CD4-positive, alpha-beta T cell (primary cell): ENCODE measurements at regions not wholly inside any gene's neighbourhood (a gene's known extent, or its start where the extent isn't known, plus 50 kb on each side); places are given as distances from the start of the nearest gene placed in this dataset.

Experiments used
- ATAC-seq: fragments of 200-7000 bp; cut with Tn5 transposase; one replicate; pipeline ENCODE4 v1.10.0; 2022; ENCODE audit warnings: mild to moderate bottlenecking; ENCODE audit not compliant: poor library complexity
- CTCF ChIA-PET: fragments of 350-600 bp; sonication (Branson Sonifier 250); formaldehyde crosslinking; loops from one replicate; lab custom pipeline; 2021; ENCODE audit warnings: antibody characterized with exemption, inconsistent platforms; lab: Charles Lee
- POLR2A ChIA-PET: fragments of 350-600 bp; sonication (Branson Sonifier 250); formaldehyde crosslinking; loops from one replicate; lab custom pipeline; 2021; ENCODE audit warnings: antibody characterized with exemption, inconsistent platforms; lab: Charles Lee
- DNase-seq, 14 experiments: peaks; one replicate each; pipeline ENCODE4 v3.0.0-alpha.2; 2013 to 2020; ENCODE audit warnings: mixed read lengths in 2 of 14
- H3K27ac ChIP-seq, 2 donors: one replicate each; pipeline versions ENCODE4 v1.5.1 to v1.7.0; 2013; ENCODE audit warnings: low read length in 2 of 2, low read depth in 1 of 2, mild to moderate bottlenecking in 1 of 2
- H3K27me3 ChIP-seq, 2 experiments: 1 replicate in 1 of 2; 2 replicates in 1 of 2; pipeline versions ENCODE4 v1.6.1 to v1.7.0; 2013; ENCODE audit warnings: low read length in 2 of 2, control low read depth in 1 of 2, mild to moderate bottlenecking in 1 of 2, moderate library complexity in 1 of 2; ENCODE audit not compliant: insufficient read depth in 2 of 2, control insufficient read depth in 1 of 2
- H3K36me3 ChIP-seq: one replicate; pipeline ENCODE4 v1.6.1; 2013; ENCODE audit warnings: low read length, control low read depth; ENCODE audit not compliant: insufficient read depth
- H3K4me1 ChIP-seq: one replicate; pipeline ENCODE4 v1.6.1; 2013; ENCODE audit warnings: low read length, control low read depth; ENCODE audit not compliant: insufficient read depth
- H3K4me3 ChIP-seq: one replicate; pipeline ENCODE4 v1.5.1; 2013; ENCODE audit warnings: mild to moderate bottlenecking, low read length, moderate library complexity
- H3K9me3 ChIP-seq, 2 experiments: 1 replicate in 1 of 2; 2 replicates in 1 of 2; pipeline versions ENCODE4 v1.6.1 to v1.7.0; 2013; ENCODE audit warnings: low read length in 2 of 2, mild to moderate bottlenecking in 2 of 2, control low read depth in 1 of 2, moderate library complexity in 1 of 2; ENCODE audit not compliant: control insufficient read depth in 1 of 2, insufficient read depth in 1 of 2
- H3K27ac Mint-ChIP-seq: one replicate; pipeline ENCODE4 v1.8.0; 2020; ENCODE audit warnings: mixed read lengths
- H3K27me3 Mint-ChIP-seq: one replicate; pipeline ENCODE4 v1.8.0; 2021; ENCODE audit warnings: mixed read lengths
- H3K36me3 Mint-ChIP-seq: one replicate; pipeline ENCODE4 v1.8.0; 2021; ENCODE audit warnings: low read depth, mixed read lengths
- H3K4me1 Mint-ChIP-seq: one replicate; pipeline ENCODE4 v1.8.0; 2021; ENCODE audit warnings: low read depth, mixed read lengths
- H3K4me3 Mint-ChIP-seq: one replicate; pipeline ENCODE4 v1.8.0; 2020; ENCODE audit warnings: mild to moderate bottlenecking, mixed read lengths
- H3K9me3 Mint-ChIP-seq: one replicate; pipeline ENCODE4 v1.8.0; 2020; ENCODE audit warnings: mixed read lengths
- CTCF ChIP-seq: fragments of 200-600 bp; IDR thresholded peaks from one replicate; pipeline ENCODE4 v1.8.0; 2022; ENCODE audit warnings: antibody characterized with exemption, mild to moderate bottlenecking
- intact Hi-C, 2 experiments: fragments of 100-400 bp; cut with DNase I in 1 of 2; cut with micrococcal nuclease in 1 of 2; formaldehyde crosslinking; loops; one replicate each; pipeline versions ENCODE4 v1.15.1 to v1.9.0; 2023 to 2025; cut with DNase I, micrococcal nuclease

GRCh38 chr18:77632758-77633157, 383.1 kb downstream of the GALR1 start:
- no peak for ATAC-seq

GRCh38 chr18:77634494-77634893, 384.8 kb downstream of the GALR1 start:
- no peak overlapping the region for H3K4me3 Mint-ChIP-seq
- intact Hi-C loops = no loop called here
- CTCF ChIA-PET = no interaction called here

More at GRCh38 chr18:77632758-77633157, 383.1 kb downstream of the GALR1 start:
- no peak for TF ChIP-seq CTCF
- peaks cover 47% of the 10 kb centered on the region for H3K27me3 Mint-ChIP-seq
- H3K9me3 ChIP-seq = peaks cover 0 to 4% of the 10 kb centered on the region in 2 experiments
- H3K4me3 Mint-ChIP-seq = no peak overlapping the region
- H3K9me3 Mint-ChIP-seq = peaks cover 3% of the 10 kb centered on the region
- POLR2A ChIA-PET = no interaction called here
- H3K4me1 ChIP-seq = no peaks in the 10 kb centered on the region
- no peak overlapping the region for H3K27ac ChIP-seq
- CTCF ChIA-PET = no interaction called here
- DNase-seq = no peak
- no peak overlapping the region for H3K4me3 ChIP-seq
- no peaks in the 10 kb centered on the region for H3K36me3 ChIP-seq
- peaks cover 0 to 5% of the 10 kb centered on the region in 2 experiments for H3K27me3 ChIP-seq
- H3K27ac Mint-ChIP-seq = no peak overlapping the region
- intact Hi-C loops = no loop called here
- H3K4me1 Mint-ChIP-seq = no peaks in the 10 kb centered on the region
- H3K36me3 Mint-ChIP-seq = no peaks in the 10 kb centered on the region

GRCh38 chr18:77635451-77635850, 385.8 kb downstream of the GALR1 start:
- Histone ChIP-seq H3K27ac (no peak overlapping the region), H3K9me3 (peaks cover 0 to 4% of the 10 kb centered on the region in 2 experiments), H3K4me3 (no peak overlapping the region), H3K27me3 (peaks cover 0 to 5% of the 10 kb centered on the region in 2 experiments), H3K4me1 (no peaks in the 10 kb centered on the region), H3K36me3 (no peaks in the 10 kb centered on the region)
- TF ChIP-seq CTCF = no peak
- Mint-ChIP-seq H3K4me1 (no peaks in the 10 kb centered on the region), H3K27ac (no peak overlapping the region), H3K4me3 (no peak overlapping the region), H3K36me3 (no peaks in the 10 kb centered on the region), H3K27me3 (peaks cover 65% of the 10 kb centered on the region), H3K9me3 (peaks cover 7% of the 10 kb centered on the region)
- CTCF ChIA-PET = no interaction called here
- DNase-seq (no peak), ATAC-seq (no peak)
- intact Hi-C loops = no loop called here
- POLR2A ChIA-PET = no interaction called here

More at GRCh38 chr18:77634494-77634893, 384.8 kb downstream of the GALR1 start:
- Mint-ChIP-seq H3K27me3 (peaks cover 58% of the 10 kb centered on the region), H3K4me1 (no peaks in the 10 kb centered on the region), H3K9me3 (peaks cover 3% of the 10 kb centered on the region), H3K36me3 (no peaks in the 10 kb centered on the region), H3K27ac (no peak overlapping the region)
- Histone ChIP-seq H3K4me1 (no peaks in the 10 kb centered on the region), H3K4me3 (no peak overlapping the region), H3K9me3 (peaks cover 0 to 4% of the 10 kb centered on the region in 2 experiments), H3K36me3 (no peaks in the 10 kb centered on the region), H3K27ac (no peak overlapping the region), H3K27me3 (peaks cover 0 to 5% of the 10 kb centered on the region in 2 experiments)
- no peak for TF ChIP-seq CTCF
- POLR2A ChIA-PET = no interaction called here
- ATAC-seq = no peak
- DNase-seq = no peak
